Right lobe of liver (tissue), 6 donors: ENCODE measurements at regions not wholly inside any gene's neighbourhood (a gene's known extent, or its start where the extent isn't known, plus 50 kb on each side); places are given as distances from the start of the nearest gene placed in this dataset.

ENCODE experiments used
- ATAC-seq, 4 donors: fragments of 200-7000 bp; cut with Tn5 transposase; one replicate each; pipeline ENCODE4 v1.9.1; 2020; ENCODE audit warnings: mild to moderate bottlenecking in 4 of 4, moderate library complexity in 4 of 4
- DNase-seq, 3 donors: peaks; one replicate each; pipeline ENCODE4 v3.0.0-alpha.2; 2020
- H3K27ac ChIP-seq, 3 donors: fragments of 200-600 bp; one replicate each; pipeline ENCODE4 v1.8.0; 2022
- H3K27me3 ChIP-seq, 2 donors: fragments of 200-600 bp; one replicate each; pipeline ENCODE4 v1.8.0; 2022
- H3K36me3 ChIP-seq, 4 donors: fragments of 200-600 bp; sonication (generic) in 1 of 4; one replicate each; pipeline versions ENCODE4 v1.5.1 to v1.8.0; 2017 to 2022; ENCODE audit warnings: control low read depth in 1 of 4
- H3K4me1 ChIP-seq, 4 donors: fragments of 200-600 bp; sonication (generic) in 1 of 4; one replicate each; pipeline versions ENCODE4 v1.5.1 to v1.8.0; 2017 to 2022; ENCODE audit warnings: control low read depth in 1 of 4
- H3K4me3 ChIP-seq, 3 donors: fragments of 200-600 bp; one replicate each; pipeline ENCODE4 v1.8.0; 2022
- H3K9me3 ChIP-seq, 4 donors: fragments of 200-600 bp; sonication (generic) in 1 of 4; one replicate each; pipeline versions ENCODE4 v1.5.1 to v1.8.0; 2017 to 2022; ENCODE audit warnings: control low read depth in 1 of 4
- POLR2A ChIP-seq: fragments of 450-650 bp; IDR thresholded peaks from one replicate; pipeline ENCODE4 v1.6.1; 2017; ENCODE audit warnings: antibody characterized with exemption, mild to moderate bottlenecking
- WGBS: methylation state at CpG from one replicate; pipeline ENCODE4 v1.1.6; 2018; ENCODE audit warnings: low coverage, low lambda C conversion rate; ENCODE audit not compliant: insufficient coverage; ENCODE audit errors: missing lambda C conversion rate; 5-methylcytosine and 5-hydroxymethylcytosine counted together
- intact Hi-C, 2 donors: fragments of 100-400 bp; cut with DNase I; formaldehyde crosslinking; loops; one replicate each; pipeline versions ENCODE4 v1.11.2 to v1.14.1; 2022
- TF ChIP-seq, protein P1 (sequence below), 4 donors: fragments of 200-600 bp in 3 of 4; fragments of 450-650 bp in 1 of 4; IDR thresholded peaks; one replicate each; pipeline versions ENCODE4 v1.5.1 to v1.8.0; 2016 to 2022; ENCODE audit warnings: antibody characterized with exemption in 4 of 4, mild to moderate bottlenecking in 2 of 4
- donor health status: DM: no; HTN: yes; CAD: no.
- donor health status: DM: no; HTN: no; CAD: no.
- donor health status: DM: no; HTN: no; CAD: no.
- donor health status: DM: no; HTN: yes; CAD: no.
- donor health status: DM: no; HTN: yes; CAD: no.

DNA sequence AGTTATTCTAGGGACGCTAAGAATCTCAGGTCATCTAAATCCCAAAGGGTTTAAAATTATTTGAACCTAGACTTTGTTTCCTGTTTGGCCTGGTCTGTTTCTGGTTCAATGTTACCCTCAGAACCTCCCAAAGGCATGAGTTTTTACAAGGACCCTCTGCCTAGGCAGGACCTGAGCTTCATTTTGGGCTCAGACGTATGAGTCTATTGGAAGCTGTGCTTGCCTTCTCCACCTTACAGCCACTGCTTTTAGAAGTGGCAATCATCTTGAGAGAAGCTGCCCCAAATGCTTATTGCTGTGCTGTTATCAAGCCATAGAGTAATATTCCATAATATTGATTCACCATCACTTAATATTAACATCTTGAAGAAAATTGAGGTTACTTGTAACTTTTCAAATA, 510.4 kb downstream of the TLE4 start:
- Histone ChIP-seq H3K9me3 (no peaks in the 10 kb centered on the region), H3K36me3 (no peaks in the 10 kb centered on the region), H3K4me1 (no peaks in the 10 kb centered on the region), H3K27me3 (no peaks in the 10 kb centered on the region), H3K4me3 (no peak overlapping the region), H3K27ac (no peak overlapping the region)
- TF ChIP-seq POLR2A, result no peak
- ATAC-seq, result no peak
- no peak for DNase-seq
- WGBS, result 58% methylated on average over 2 of the region's 2 CpGs
- intact Hi-C loops, result no loop called here

DNA sequence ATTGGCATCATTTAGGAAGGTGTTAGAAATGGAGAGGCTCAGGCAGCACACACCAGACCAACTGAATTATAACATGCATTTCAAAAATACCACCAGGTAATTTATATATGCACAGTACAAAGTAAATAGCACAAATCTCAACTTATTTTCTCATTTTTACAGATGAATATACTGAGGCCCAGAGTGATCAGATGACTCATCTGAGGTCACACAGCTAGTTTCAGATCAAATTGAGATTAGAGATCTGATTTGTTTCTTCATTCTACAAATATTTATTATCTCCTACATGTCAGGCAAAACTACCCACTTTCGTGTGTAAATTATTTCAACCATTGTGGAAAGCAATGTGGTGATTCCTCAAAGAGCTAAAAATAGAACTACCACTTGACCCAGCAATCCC, 507.1 kb downstream of the TLE4 start:
- H3K4me1 ChIP-seq, result no peaks in the 10 kb centered on the region
- 37% methylated on average over 1 of the region's 1 CpG for WGBS
- no peaks in the 10 kb centered on the region for H3K9me3 ChIP-seq
- H3K36me3 ChIP-seq, result no peaks in the 10 kb centered on the region
- intact Hi-C loops, result no loop called here
- TF ChIP-seq, protein P1, sequence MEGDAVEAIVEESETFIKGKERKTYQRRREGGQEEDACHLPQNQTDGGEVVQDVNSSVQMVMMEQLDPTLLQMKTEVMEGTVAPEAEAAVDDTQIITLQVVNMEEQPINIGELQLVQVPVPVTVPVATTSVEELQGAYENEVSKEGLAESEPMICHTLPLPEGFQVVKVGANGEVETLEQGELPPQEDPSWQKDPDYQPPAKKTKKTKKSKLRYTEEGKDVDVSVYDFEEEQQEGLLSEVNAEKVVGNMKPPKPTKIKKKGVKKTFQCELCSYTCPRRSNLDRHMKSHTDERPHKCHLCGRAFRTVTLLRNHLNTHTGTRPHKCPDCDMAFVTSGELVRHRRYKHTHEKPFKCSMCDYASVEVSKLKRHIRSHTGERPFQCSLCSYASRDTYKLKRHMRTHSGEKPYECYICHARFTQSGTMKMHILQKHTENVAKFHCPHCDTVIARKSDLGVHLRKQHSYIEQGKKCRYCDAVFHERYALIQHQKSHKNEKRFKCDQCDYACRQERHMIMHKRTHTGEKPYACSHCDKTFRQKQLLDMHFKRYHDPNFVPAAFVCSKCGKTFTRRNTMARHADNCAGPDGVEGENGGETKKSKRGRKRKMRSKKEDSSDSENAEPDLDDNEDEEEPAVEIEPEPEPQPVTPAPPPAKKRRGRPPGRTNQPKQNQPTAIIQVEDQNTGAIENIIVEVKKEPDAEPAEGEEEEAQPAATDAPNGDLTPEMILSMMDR (IDR thresholded peaks at IDR 0.05), result no peak
- TF ChIP-seq POLR2A, result no peak
- ATAC-seq, result no peak
- DNase-seq, result no peak
- no peak overlapping the region for H3K4me3 ChIP-seq
- H3K27me3 ChIP-seq, result no peaks in the 10 kb centered on the region
- H3K27ac ChIP-seq, result no peak overlapping the region

DNA sequence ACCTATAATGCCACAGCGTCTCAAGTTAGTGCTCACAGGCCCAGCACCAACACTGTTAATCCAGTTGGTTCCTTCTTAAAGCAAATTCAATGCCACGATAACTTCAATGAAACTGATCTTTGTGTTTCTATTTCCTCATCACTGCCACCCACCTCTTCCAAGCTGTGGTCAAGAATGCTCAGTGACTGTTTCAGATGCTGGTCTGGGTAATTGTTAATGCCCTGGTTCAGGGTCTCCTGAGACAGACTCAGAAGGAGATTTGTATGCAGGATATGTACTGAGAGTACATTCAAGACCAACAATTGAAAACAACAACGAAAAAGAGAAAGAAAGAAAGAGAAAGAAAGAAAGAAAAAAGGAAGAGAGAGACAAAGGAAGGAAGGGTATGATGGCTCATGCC, 505.3 kb downstream of the TLE4 start:
- no peaks in the 10 kb centered on the region for H3K36me3 ChIP-seq
- no peak for TF ChIP-seq POLR2A
- TF ChIP-seq, protein P1 (IDR thresholded peaks at IDR 0.05), result no peak
- no peaks in the 10 kb centered on the region for H3K4me1 ChIP-seq
- no peaks in the 10 kb centered on the region for H3K9me3 ChIP-seq
- 52% methylated on average over 3 of the region's 3 CpGs for WGBS
- intact Hi-C loops, result no loop called here
- no peaks in the 10 kb centered on the region for H3K27me3 ChIP-seq
- DNase-seq, result no peak
- ATAC-seq, result no peak
- H3K4me3 ChIP-seq, result no peak overlapping the region
- H3K27ac ChIP-seq, result no peak overlapping the region

DNA sequence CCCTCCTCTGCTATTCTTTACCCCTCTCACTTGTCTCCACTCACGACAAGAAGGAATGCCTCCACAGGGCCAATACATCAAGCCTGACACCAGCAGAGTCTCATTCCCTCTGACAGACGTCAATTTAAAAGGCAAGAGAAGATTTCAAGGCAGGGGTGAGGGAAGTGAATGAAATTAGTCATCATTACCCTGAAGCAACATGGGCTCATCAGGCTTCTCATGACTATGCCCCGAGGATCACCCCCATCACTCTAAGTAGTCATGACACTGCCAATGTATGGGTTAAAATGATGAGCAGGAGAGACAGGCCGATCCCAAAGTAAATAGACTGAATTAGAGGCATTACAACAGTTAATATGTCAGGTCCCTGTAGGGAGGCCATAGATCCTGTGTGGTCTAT, 504.4 kb downstream of the TLE4 start:
- no peak for TF ChIP-seq POLR2A
- TF ChIP-seq, protein P1 (IDR thresholded peaks at IDR 0.05), result no peak

DNA sequence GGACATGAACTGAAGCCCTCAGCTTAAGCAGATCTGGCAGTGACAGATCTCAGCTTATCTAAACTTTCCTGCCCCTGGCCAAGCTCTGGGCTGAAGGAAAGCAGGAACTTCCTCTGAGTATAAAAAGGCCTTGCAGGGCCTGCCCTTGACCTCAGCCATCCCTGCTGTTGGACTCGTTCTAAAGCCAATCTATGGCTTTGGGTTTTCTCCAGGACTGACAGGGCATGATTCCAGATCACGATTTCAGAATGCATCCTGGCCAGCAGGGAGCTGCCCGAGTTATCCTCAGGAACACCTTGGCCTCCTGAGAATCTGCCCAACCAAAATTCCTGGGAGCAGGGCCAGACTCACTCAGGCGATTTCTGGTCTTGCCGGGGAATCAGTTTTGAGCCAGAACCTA, 502.7 kb downstream of the TLE4 start:
- Histone ChIP-seq H3K27ac (no peak overlapping the region), H3K27me3 (no peaks in the 10 kb centered on the region), H3K36me3 (no peaks in the 10 kb centered on the region), H3K4me1 (no peaks in the 10 kb centered on the region), H3K4me3 (no peak overlapping the region), H3K9me3 (no peaks in the 10 kb centered on the region)
- DNase-seq (no peak), ATAC-seq (no peak)
- TF ChIP-seq, protein P1 (IDR thresholded peaks at IDR 0.05), result no peak
- TF ChIP-seq POLR2A, result no peak
- intact Hi-C loops, result no loop called here
- 34% methylated on average over 5 of the region's 5 CpGs for WGBS

More for the DNA sequence above, 504.4 kb downstream of the TLE4 start:
- Histone ChIP-seq H3K4me3 (no peak overlapping the region), H3K9me3 (no peaks in the 10 kb centered on the region), H3K4me1 (no peaks in the 10 kb centered on the region), H3K27ac (no peak overlapping the region), H3K27me3 (no peaks in the 10 kb centered on the region), H3K36me3 (no peaks in the 10 kb centered on the region)
- ATAC-seq (no peak), DNase-seq (no peak)
- WGBS, result 27% methylated on average over 4 of the region's 4 CpGs
- intact Hi-C loops, result no loop called here
